Gastrocnemius medialis (tissue), 4 donors: ENCODE measurements at regions not wholly inside any gene's neighbourhood (a gene's known extent, or its start where the extent isn't known, plus 50 kb on each side); places are given as distances from the start of the nearest gene placed in this dataset.

Experiments used
- ATAC-seq, 2 donors: fragments of 150-250 bp; one replicate each; pipeline ENCODE4 v1.9.1; 2016
- DNase-seq, 2 donors: peaks; one replicate each; pipeline ENCODE4 v3.0.0-alpha.2; 2019
- H3K27ac ChIP-seq, 4 donors: fragments of 200-600 bp; sonication (generic); 1 replicate in 1 of 4; 2 replicates in 3 of 4; pipeline ENCODE4 v1.5.1; 2016 to 2018; ENCODE audit warnings: mild to moderate bottlenecking in 2 of 4, moderate library complexity in 1 of 4
- H3K27me3 ChIP-seq, 3 donors: fragments of 200-600 bp; sonication (generic) in 2 of 3; 1 replicate in 1 of 3; 2 replicates in 2 of 3; pipeline versions ENCODE4 v1.5.1 to v1.6.0; 2016 to 2019; ENCODE audit warnings: mild to moderate bottlenecking in 1 of 3, moderate library complexity in 1 of 3
- H3K36me3 ChIP-seq, 2 donors: fragments of 200-600 bp; sonication (generic) in 1 of 2; one replicate each; pipeline ENCODE4 v1.5.1; 2017 to 2018
- H3K4me1 ChIP-seq, 2 donors: fragments of 200-600 bp; sonication (generic) in 1 of 2; one replicate each; pipeline ENCODE4 v1.5.1; 2016 to 2017; ENCODE audit warnings: mild to moderate bottlenecking in 2 of 2
- H3K4me3 ChIP-seq, 4 donors: fragments of 200-600 bp; sonication (generic) in 3 of 4; 1 replicate in 1 of 4; 2 replicates in 3 of 4; pipeline ENCODE4 v1.5.1; 2016 to 2019; ENCODE audit warnings: mild to moderate bottlenecking in 2 of 4
- H3K9me3 ChIP-seq, 3 donors: fragments of 200-600 bp; sonication (generic) in 2 of 3; 1 replicate in 1 of 3; 2 replicates in 2 of 3; pipeline ENCODE4 v1.5.1; 2016 to 2019
- CTCF ChIP-seq, 5 experiments: fragments of 450-650 bp in 3 of 5; fragments of 200-600 bp in 2 of 5; sonication (generic) in 2 of 5; IDR thresholded peaks in 4 of 5; conservative IDR thresholded peaks in 1 of 5; 1 replicate in 4 of 5; 2 replicates in 1 of 5; pipeline ENCODE4 v1.5.1; 2016 to 2019; ENCODE audit warnings: antibody characterized with exemption in 5 of 5, mild to moderate bottlenecking in 3 of 5, moderate library complexity in 3 of 5
- POLR2A ChIP-seq, 2 donors: fragments of 450-650 bp; IDR thresholded peaks; one replicate each; pipeline ENCODE4 v1.6.1; 2017; ENCODE audit warnings: antibody characterized with exemption in 2 of 2, mild to moderate bottlenecking in 2 of 2, moderate library complexity in 2 of 2
- in situ Hi-C, 4 donors: fragments of 200-750 bp; cut with MboI; loops; one replicate each; pipeline versions ENCODE4 v1.15.0 to v1.8.0; 2017; ENCODE audit warnings: low sequenced_read_pairs in 4 of 4
- intact Hi-C: fragments of 100-400 bp; cut with DNase I; formaldehyde crosslinking; loops from one replicate; pipeline ENCODE4 v1.15.1; 2023; ENCODE audit warnings: low total_unique reads

GRCh38 chr17:77691216-77692085 lies 267.1 kb upstream of the TNRC6C start:
- ATAC-seq (no peak), DNase-seq (no peak)
- no peaks in the 10 kb centered on the region for H3K36me3 ChIP-seq
- in situ Hi-C loops (no loop called here), intact Hi-C loops (no loop called here)
- no peak overlapping the region for H3K4me3 ChIP-seq
- peaks cover 7 to 24% (median 15%) of the 10 kb centered on the region in 3 donors for H3K27me3 ChIP-seq
- H3K9me3 ChIP-seq = no peaks in the 10 kb centered on the region
- no peak overlapping the region for H3K27ac ChIP-seq
- no peak for TF ChIP-seq POLR2A (IDR thresholded peaks at IDR 0.05)
- no peak for TF ChIP-seq CTCF (IDR thresholded peaks at IDR 0.05 in 4 of 5, conservative IDR thresholded peaks at IDR 0.05 in 1 of 5)
- peaks cover 5 to 6% of the 10 kb centered on the region in 2 donors for H3K4me1 ChIP-seq

GRCh38 chr17:77692571-77693161 lies 265.8 kb upstream of the TNRC6C start:
- in situ Hi-C loops (no loop called here), intact Hi-C loops (no loop called here)
- peak in 1 of 2 donors; percentile 27 for DNase-seq
- peaks cover 5 to 6% of the 10 kb centered on the region in 2 donors for H3K4me1 ChIP-seq
- H3K4me3 ChIP-seq = no peak overlapping the region
- H3K36me3 ChIP-seq = no peaks in the 10 kb centered on the region
- no peaks in the 10 kb centered on the region for H3K9me3 ChIP-seq
- no peak overlapping the region for H3K27ac ChIP-seq
- H3K27me3 ChIP-seq = peaks cover 7 to 24% (median 15%) of the 10 kb centered on the region in 3 donors
- no peak for TF ChIP-seq POLR2A (IDR thresholded peaks at IDR 0.05)
- TF ChIP-seq CTCF (IDR thresholded peaks at IDR 0.05 in 4 of 5, conservative IDR thresholded peaks at IDR 0.05 in 1 of 5) = no peak
- no peak for ATAC-seq

- intact Hi-C loops (no loop called here), in situ Hi-C loops (no loop called here)
- ATAC-seq (no peak), DNase-seq (no peak)
- Histone ChIP-seq H3K27me3 (peaks cover 7 to 24% (median 15%) of the 10 kb centered on the region in 3 donors), H3K36me3 (no peaks in the 10 kb centered on the region), H3K27ac (no peak overlapping the region), H3K4me3 (no peak overlapping the region), H3K9me3 (no peaks in the 10 kb centered on the region), H3K4me1 (peaks cover 5 to 6% of the 10 kb centered on the region in 2 donors)
- TF ChIP-seq POLR2A (IDR thresholded peaks at IDR 0.05) (no peak), CTCF (IDR thresholded peaks at IDR 0.05 in 4 of 5, conservative IDR thresholded peaks at IDR 0.05 in 1 of 5) (no peak)
Measured at GRCh38 chr17:77693301-77693700, 265.2 kb upstream of the TNRC6C start.

- intact Hi-C loops (no loop called here), in situ Hi-C loops (no loop called here)
- no peaks in the 10 kb centered on the region for H3K9me3 ChIP-seq
- DNase-seq (no peak), ATAC-seq (no peak)
- peaks cover 5 to 6% of the 10 kb centered on the region in 2 donors for H3K4me1 ChIP-seq
- no peak overlapping the region for H3K4me3 ChIP-seq
- no peak overlapping the region for H3K27ac ChIP-seq
- no peaks in the 10 kb centered on the region for H3K36me3 ChIP-seq
- peaks cover 7 to 24% (median 15%) of the 10 kb centered on the region in 3 donors for H3K27me3 ChIP-seq
- TF ChIP-seq CTCF (IDR thresholded peaks at IDR 0.05 in 4 of 5, conservative IDR thresholded peaks at IDR 0.05 in 1 of 5) = no peak
- TF ChIP-seq POLR2A (IDR thresholded peaks at IDR 0.05) = no peak
Measured at GRCh38 chr17:77693776-77694175, 264.7 kb upstream of the TNRC6C start.
